Upper lobe of right lung (tissue), 1 donor: ENCODE measurements at regions not wholly inside any gene's neighbourhood (a gene's known extent, or its start where the extent isn't known, plus 50 kb on each side); places are given as distances from the start of the nearest gene placed in this dataset.

ENCODE experiments used
- ATAC-seq: fragments of 200-7000 bp; cut with Tn5 transposase; one replicate; pipeline ENCODE4 v1.9.1; 2020; ENCODE audit warnings: mild to moderate bottlenecking, moderate library complexity
- DNase-seq: peaks from one replicate; pipeline ENCODE4 v3.0.0-alpha.2; 2020
- H3K27ac ChIP-seq: fragments of 200-600 bp; one replicate; pipeline ENCODE4 v1.8.0; 2022
- H3K27me3 ChIP-seq: fragments of 200-600 bp; one replicate; pipeline ENCODE4 v1.8.0; 2022; ENCODE audit warnings: mild to moderate bottlenecking
- H3K36me3 ChIP-seq: fragments of 200-600 bp; one replicate; pipeline ENCODE4 v1.8.0; 2022
- H3K4me1 ChIP-seq: fragments of 200-600 bp; one replicate; pipeline ENCODE4 v1.8.0; 2022
- H3K4me3 ChIP-seq: fragments of 200-600 bp; one replicate; pipeline ENCODE4 v1.8.0; 2022; ENCODE audit warnings: mild to moderate bottlenecking
- H3K9me3 ChIP-seq: fragments of 200-600 bp; one replicate; pipeline ENCODE4 v1.8.0; 2022
- CTCF ChIP-seq: fragments of 200-600 bp; IDR thresholded peaks from one replicate; pipeline ENCODE4 v1.8.0; 2022; ENCODE audit warnings: antibody characterized with exemption
- intact Hi-C: fragments of 100-400 bp; cut with DNase I; formaldehyde crosslinking; loops from one replicate; pipeline ENCODE4 v1.11.0; 2022
- donor health status: DM: no; HTN: yes; CAD: no; lungs with severe emphysema.

- H3K9me3 ChIP-seq: no peaks in the 10 kb centered on the region
- TF ChIP-seq CTCF: no peak
- H3K36me3 ChIP-seq: no peaks in the 10 kb centered on the region
- no peak overlapping the region for H3K4me3 ChIP-seq
- H3K27me3 ChIP-seq: no peaks in the 10 kb centered on the region
- H3K27ac ChIP-seq: no peak overlapping the region
- no peak for DNase-seq
- intact Hi-C loops: no loop called here
- H3K4me1 ChIP-seq: no peaks in the 10 kb centered on the region
- ATAC-seq: no peak
These were observed 82.1 kb downstream of the NEUROD6 start for GRCh38 chr7:31258391-31258790.

GRCh38 chr7:31256506-31256905 is 84.0 kb downstream of the NEUROD6 start:
- intact Hi-C loops: no loop called here
- ATAC-seq: no peak

GRCh38 chr7:31254926-31255325 is 85.6 kb downstream of the NEUROD6 start:
- no peaks in the 10 kb centered on the region for H3K27me3 ChIP-seq
- intact Hi-C loops: no loop called here
- H3K36me3 ChIP-seq: no peaks in the 10 kb centered on the region
- H3K4me1 ChIP-seq: no peaks in the 10 kb centered on the region
- ATAC-seq: no peak
- H3K27ac ChIP-seq: no peak overlapping the region
- TF ChIP-seq CTCF: no peak
- no peaks in the 10 kb centered on the region for H3K9me3 ChIP-seq
- DNase-seq: no peak
- no peak overlapping the region for H3K4me3 ChIP-seq

More at GRCh38 chr7:31256506-31256905, 84.0 kb downstream of the NEUROD6 start:
- no peak for TF ChIP-seq CTCF
- Histone ChIP-seq H3K4me3 (no peak overlapping the region), H3K9me3 (no peaks in the 10 kb centered on the region), H3K4me1 (no peaks in the 10 kb centered on the region), H3K36me3 (no peaks in the 10 kb centered on the region), H3K27ac (no peak overlapping the region), H3K27me3 (no peaks in the 10 kb centered on the region)
- DNase-seq: no peak

GRCh38 chr7:31253532-31253931 is 87.0 kb downstream of the NEUROD6 start:
- ATAC-seq: no peak
- intact Hi-C loops: no loop called here
- H3K4me3 ChIP-seq: no peak overlapping the region
- DNase-seq: no peak
- H3K27me3 ChIP-seq: no peaks in the 10 kb centered on the region
- no peaks in the 10 kb centered on the region for H3K4me1 ChIP-seq
- no peak overlapping the region for H3K27ac ChIP-seq
- no peaks in the 10 kb centered on the region for H3K9me3 ChIP-seq
- H3K36me3 ChIP-seq: no peaks in the 10 kb centered on the region
- TF ChIP-seq CTCF: no peak

GRCh38 chr7:31251441-31251840 is 89.1 kb downstream of the NEUROD6 start:
- Histone ChIP-seq H3K9me3 (no peaks in the 10 kb centered on the region), H3K36me3 (no peaks in the 10 kb centered on the region), H3K27me3 (no peaks in the 10 kb centered on the region), H3K27ac (no peak overlapping the region), H3K4me3 (no peak overlapping the region), H3K4me1 (no peaks in the 10 kb centered on the region)
- ATAC-seq (no peak), DNase-seq (no peak)
- TF ChIP-seq CTCF: no peak
- intact Hi-C loops: no loop called here

- TF ChIP-seq CTCF: no peak
- H3K4me3 ChIP-seq: no peak overlapping the region
- ATAC-seq (no peak), DNase-seq (no peak)
- H3K27ac ChIP-seq: no peak overlapping the region
- intact Hi-C loops: no loop called here
- no peaks in the 10 kb centered on the region for H3K9me3 ChIP-seq
- no peaks in the 10 kb centered on the region for H3K4me1 ChIP-seq
- no peaks in the 10 kb centered on the region for H3K36me3 ChIP-seq
- H3K27me3 ChIP-seq: no peaks in the 10 kb centered on the region
These were observed 90.9 kb downstream of the NEUROD6 start for GRCh38 chr7:31249671-31250070.
